ENCODE measurements at regions not wholly inside any gene's neighbourhood (a gene's known extent, or its start where the extent isn't known, plus 50 kb on each side); places are given as distances from the start of the nearest gene placed in this dataset.
A peak's percentile ranks its signal among the peaks of the same experiment; 100 is the strongest.

DNA sequence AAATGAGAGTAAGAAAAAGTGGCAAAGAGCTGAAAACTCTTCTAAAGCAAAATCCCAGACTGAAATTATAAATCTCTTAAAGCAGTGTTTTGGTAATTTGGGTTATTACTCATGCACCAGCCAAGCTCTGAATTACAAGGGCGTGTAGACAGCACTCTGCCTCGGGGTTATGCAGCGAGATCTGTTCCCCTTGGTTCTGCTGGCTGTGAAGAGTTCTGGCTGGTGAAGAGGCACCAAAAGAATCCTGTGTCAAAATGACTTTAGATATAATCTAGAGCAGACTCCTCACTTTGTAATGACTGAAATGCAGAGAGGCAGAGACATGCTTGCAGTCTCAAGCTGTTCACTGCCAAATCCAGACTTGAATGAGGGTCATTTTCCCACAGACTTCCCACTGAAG is 461.8 kb upstream of the CXADR start:
- Histone ChIP-seq H3K4me3 (ENCODE audit: low read depth, low read length) (no peak overlapping the region; the same call in 1 of the 2 replicates), H3K4me1 (ENCODE audit: control insufficient read depth, insufficient read depth, low read length) (peaks cover 27% of the 10 kb centered on the region), H3K36me3 (ENCODE audit: control insufficient read depth, insufficient read depth, low read length) (no peaks in the 10 kb centered on the region), H3K27ac (ENCODE audit: low read depth, low read length) (peak overlapping the region; percentile 52), H3K9me3 (ENCODE audit: control insufficient read depth, insufficient read depth, low read length) (peaks cover 11% of the 10 kb centered on the region), H3K27me3 (ENCODE audit: control insufficient read depth, insufficient read depth, low read length) (no peaks in the 10 kb centered on the region), H3K9ac (ENCODE audit: low read depth, low read length) (no peak overlapping the region)

DNA sequence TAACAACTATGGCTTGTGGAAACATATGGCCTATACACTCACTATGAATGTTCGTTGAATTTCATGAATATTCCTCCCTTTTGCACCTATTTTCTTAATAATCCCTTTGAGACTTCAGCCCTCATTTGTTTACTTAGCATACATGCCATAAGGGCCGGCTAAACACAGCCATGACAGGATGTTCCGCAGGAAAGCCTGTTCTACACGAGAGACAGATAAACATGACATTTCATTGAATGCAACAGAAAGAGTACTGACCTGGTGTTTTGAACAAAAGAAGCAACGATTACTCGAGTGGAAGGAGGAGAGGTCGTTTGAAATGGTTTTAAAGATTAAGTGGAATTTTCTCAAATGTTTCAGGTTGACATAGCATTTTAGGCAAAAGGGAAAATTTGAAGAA is 459.5 kb upstream of the CXADR start:
- Histone ChIP-seq H3K27me3 (ENCODE audit: control insufficient read depth, insufficient read depth, low read length) (no peaks in the 10 kb centered on the region), H3K4me1 (ENCODE audit: control insufficient read depth, insufficient read depth, low read length) (peaks cover 27% of the 10 kb centered on the region), H3K27ac (ENCODE audit: low read depth, low read length) (no peak overlapping the region), H3K9me3 (ENCODE audit: control insufficient read depth, insufficient read depth, low read length) (peaks cover 7% of the 10 kb centered on the region; the same call in 1 of the 2 replicates), H3K4me3 (ENCODE audit: low read depth, low read length) (no peak overlapping the region), H3K9ac (ENCODE audit: low read depth, low read length) (no peak overlapping the region), H3K36me3 (ENCODE audit: control insufficient read depth, insufficient read depth, low read length) (no peaks in the 10 kb centered on the region)

DNA sequence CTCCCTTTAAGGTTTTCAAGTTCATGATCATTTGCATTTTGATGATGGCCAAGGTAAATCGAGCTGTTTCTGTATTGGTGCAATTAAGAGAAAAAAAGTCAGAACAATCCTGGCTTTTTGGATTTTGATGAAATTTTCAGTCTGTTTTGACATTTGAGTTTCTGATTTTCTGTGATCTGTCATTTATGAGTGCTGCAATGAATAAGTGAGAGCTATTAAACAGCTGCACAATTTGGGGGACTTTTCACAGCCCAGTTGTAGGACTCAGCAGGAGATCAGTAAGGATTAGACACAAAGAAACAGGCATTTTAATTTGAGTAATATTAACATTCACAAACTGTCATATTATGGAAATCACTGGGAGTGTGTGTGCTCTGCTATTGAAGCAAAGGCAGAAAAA is 452.9 kb upstream of the CXADR start:
- H3K9me3 ChIP-seq (ENCODE audit: control insufficient read depth, insufficient read depth, low read length) = no peaks in the 10 kb centered on the region
- no peak overlapping the region for H3K9ac ChIP-seq (ENCODE audit: low read depth, low read length)
- H3K27ac ChIP-seq (ENCODE audit: low read depth, low read length) = no peak overlapping the region
- H3K36me3 ChIP-seq (ENCODE audit: control insufficient read depth, insufficient read depth, low read length) = no peaks in the 10 kb centered on the region
- no peaks in the 10 kb centered on the region for H3K27me3 ChIP-seq (ENCODE audit: control insufficient read depth, insufficient read depth, low read length)
- no peaks in the 10 kb centered on the region for H3K4me1 ChIP-seq (ENCODE audit: control insufficient read depth, insufficient read depth, low read length)
- H3K4me3 ChIP-seq (ENCODE audit: low read depth, low read length) = no peak overlapping the region

DNA sequence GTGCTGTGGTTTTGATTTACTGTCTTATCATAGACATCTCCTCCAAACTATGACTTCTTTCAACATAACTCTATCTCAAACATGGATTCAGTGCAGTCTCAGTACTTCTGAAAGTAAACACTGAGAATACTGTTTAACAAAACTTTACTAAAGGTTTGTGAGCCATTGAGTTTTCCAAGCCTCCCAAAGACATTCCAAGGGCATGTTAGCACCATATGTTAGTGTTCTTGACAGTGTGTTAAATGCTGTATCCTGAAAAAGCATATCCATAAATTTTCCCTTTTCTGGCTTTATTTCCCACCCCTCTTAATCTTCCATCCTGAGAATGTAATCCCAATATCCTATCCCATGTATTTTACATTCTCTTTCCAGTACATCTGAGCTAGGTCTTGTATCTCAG is 446.8 kb upstream of the CXADR start:
- Histone ChIP-seq H3K36me3 (ENCODE audit: control insufficient read depth, insufficient read depth, low read length) (no peaks in the 10 kb centered on the region), H3K27ac (ENCODE audit: low read depth, low read length) (no peak overlapping the region), H3K4me3 (ENCODE audit: low read depth, low read length) (no peak overlapping the region), H3K9ac (ENCODE audit: low read depth, low read length) (no peak overlapping the region), H3K4me1 (ENCODE audit: control insufficient read depth, insufficient read depth, low read length) (no peaks in the 10 kb centered on the region), H3K9me3 (ENCODE audit: control insufficient read depth, insufficient read depth, low read length) (no peaks in the 10 kb centered on the region), H3K27me3 (ENCODE audit: control insufficient read depth, insufficient read depth, low read length) (no peaks in the 10 kb centered on the region)

DNA sequence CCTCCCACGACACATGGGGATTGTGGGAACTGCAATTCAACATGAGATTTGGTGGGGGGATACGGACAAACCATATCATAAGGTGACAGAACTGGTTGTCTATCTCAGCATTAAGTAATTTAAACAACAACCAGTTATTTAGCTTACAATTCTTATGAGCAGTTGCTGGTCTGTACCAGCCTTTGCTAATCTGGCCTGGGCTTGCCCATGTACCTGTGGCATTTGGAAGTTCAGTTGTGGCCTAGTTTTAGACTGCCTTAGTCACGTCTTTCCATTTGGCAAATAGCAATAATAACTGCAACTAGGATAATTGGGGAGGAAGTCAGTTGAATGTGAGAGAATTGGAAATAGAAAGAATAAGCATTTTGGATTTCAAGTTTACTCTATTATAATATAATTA is 441.8 kb upstream of the CXADR start:
- no peak overlapping the region for H3K9ac ChIP-seq (ENCODE audit: low read depth, low read length)
- H3K27me3 ChIP-seq (ENCODE audit: control insufficient read depth, insufficient read depth, low read length) = no peaks in the 10 kb centered on the region
- no peaks in the 10 kb centered on the region for H3K36me3 ChIP-seq (ENCODE audit: control insufficient read depth, insufficient read depth, low read length)
- H3K9me3 ChIP-seq (ENCODE audit: control insufficient read depth, insufficient read depth, low read length) = no peaks in the 10 kb centered on the region
- H3K4me1 ChIP-seq (ENCODE audit: control insufficient read depth, insufficient read depth, low read length) = no peaks in the 10 kb centered on the region
- no peak overlapping the region for H3K27ac ChIP-seq (ENCODE audit: low read depth, low read length)
- H3K4me3 ChIP-seq (ENCODE audit: low read depth, low read length) = no peak overlapping the region

DNA sequence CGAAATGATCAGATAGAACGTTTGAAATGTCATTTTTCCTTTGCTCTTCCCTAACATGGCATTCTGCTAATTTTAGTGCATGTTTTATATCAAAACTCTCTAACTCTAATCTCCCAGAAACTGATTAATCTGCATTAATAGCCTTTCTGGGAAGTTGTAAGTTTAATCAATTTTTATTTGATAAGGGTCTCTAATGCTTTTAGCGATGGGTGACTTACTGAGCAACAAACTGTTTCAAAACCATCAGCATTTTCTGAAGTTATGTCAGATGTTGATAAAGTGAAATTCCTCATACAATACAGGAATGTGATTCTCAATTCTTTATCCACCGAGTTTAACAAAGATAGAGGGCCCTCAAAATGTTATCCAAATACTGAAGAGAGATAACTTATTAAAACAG is 431.6 kb upstream of the CXADR start:
- no peaks in the 10 kb centered on the region for H3K9me3 ChIP-seq (ENCODE audit: control insufficient read depth, insufficient read depth, low read length)

DNA sequence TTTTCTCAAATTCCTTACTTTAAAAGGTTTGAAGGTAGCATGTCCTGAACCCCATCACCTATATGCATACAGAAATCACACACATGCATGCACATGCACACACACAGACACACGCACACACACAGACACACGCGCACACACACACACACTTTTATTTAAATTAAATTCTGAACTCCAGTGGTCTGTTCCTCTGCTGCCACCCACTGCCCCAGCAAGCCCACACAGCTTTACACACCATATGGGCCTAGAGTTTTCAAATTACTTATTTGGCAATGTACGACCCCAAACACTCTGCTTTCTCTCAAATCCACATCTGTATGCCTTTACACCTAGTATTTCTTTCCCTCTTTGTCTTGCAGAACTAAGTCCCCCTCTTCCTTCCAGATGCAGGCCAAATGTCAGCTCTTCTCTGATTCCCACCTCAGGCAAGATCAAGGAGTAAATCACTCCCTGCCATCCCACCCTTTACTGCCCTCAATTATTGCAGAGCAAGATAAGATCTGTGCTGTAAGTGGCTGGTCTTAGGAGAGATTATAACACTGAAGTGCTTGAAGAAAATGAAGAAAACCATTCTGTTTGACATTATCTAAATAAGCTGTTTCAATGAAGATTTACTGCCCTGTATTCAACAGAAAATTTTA is 429.9 kb upstream of the CXADR start:
- Histone ChIP-seq H3K9me3 (ENCODE audit: control insufficient read depth, insufficient read depth, low read length) (no peaks in the 10 kb centered on the region), H3K4me3 (ENCODE audit: low read depth, low read length) (no peak overlapping the region)

More for the DNA sequence above, 431.6 kb upstream of the CXADR start:
- Histone ChIP-seq H3K4me3 (ENCODE audit: low read depth, low read length) (no peak overlapping the region), H3K36me3 (ENCODE audit: control insufficient read depth, insufficient read depth, low read length) (no peaks in the 10 kb centered on the region), H3K27ac (ENCODE audit: low read depth, low read length) (no peak overlapping the region), H3K27me3 (ENCODE audit: control insufficient read depth, insufficient read depth, low read length) (no peaks in the 10 kb centered on the region), H3K4me1 (ENCODE audit: control insufficient read depth, insufficient read depth, low read length) (no peaks in the 10 kb centered on the region), H3K9ac (ENCODE audit: low read depth, low read length) (no peak overlapping the region)

DNA sequence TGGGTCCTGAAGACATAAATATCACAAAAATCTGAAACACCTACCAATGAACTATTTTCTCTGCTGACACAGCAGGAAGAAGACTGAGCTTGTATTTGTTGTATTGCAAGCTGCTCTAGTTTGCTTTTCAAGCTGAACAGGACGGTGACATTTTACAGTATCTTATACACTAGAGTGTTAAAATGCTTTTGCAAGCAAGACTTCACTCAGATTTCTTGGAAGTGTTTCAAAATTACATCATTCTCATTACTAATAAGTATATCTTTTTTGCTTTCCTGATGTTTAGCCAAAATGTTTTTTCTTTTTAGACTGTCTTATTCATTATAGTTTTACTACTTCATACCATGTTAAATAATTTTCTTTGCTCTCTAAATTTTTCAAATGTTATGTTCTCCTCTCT is 427.1 kb upstream of the CXADR start:
- Histone ChIP-seq H3K36me3 (ENCODE audit: control insufficient read depth, insufficient read depth, low read length) (no peaks in the 10 kb centered on the region), H3K9me3 (ENCODE audit: control insufficient read depth, insufficient read depth, low read length) (peaks cover 4% of the 10 kb centered on the region), H3K27me3 (ENCODE audit: control insufficient read depth, insufficient read depth, low read length) (no peaks in the 10 kb centered on the region), H3K4me3 (ENCODE audit: low read depth, low read length) (no peak overlapping the region), H3K27ac (ENCODE audit: low read depth, low read length) (no peak overlapping the region), H3K4me1 (ENCODE audit: control insufficient read depth, insufficient read depth, low read length) (peaks cover 10% of the 10 kb centered on the region; the same call in 1 of the 2 replicates), H3K9ac (ENCODE audit: low read depth, low read length) (no peak overlapping the region)

More for the DNA sequence above, 429.9 kb upstream of the CXADR start:
- Histone ChIP-seq H3K27me3 (ENCODE audit: control insufficient read depth, insufficient read depth, low read length) (no peaks in the 10 kb centered on the region), H3K9ac (ENCODE audit: low read depth, low read length) (no peak overlapping the region), H3K27ac (ENCODE audit: low read depth, low read length) (no peak overlapping the region), H3K4me1 (ENCODE audit: control insufficient read depth, insufficient read depth, low read length) (no peaks in the 10 kb centered on the region), H3K36me3 (ENCODE audit: control insufficient read depth, insufficient read depth, low read length) (no peaks in the 10 kb centered on the region)

DNA sequence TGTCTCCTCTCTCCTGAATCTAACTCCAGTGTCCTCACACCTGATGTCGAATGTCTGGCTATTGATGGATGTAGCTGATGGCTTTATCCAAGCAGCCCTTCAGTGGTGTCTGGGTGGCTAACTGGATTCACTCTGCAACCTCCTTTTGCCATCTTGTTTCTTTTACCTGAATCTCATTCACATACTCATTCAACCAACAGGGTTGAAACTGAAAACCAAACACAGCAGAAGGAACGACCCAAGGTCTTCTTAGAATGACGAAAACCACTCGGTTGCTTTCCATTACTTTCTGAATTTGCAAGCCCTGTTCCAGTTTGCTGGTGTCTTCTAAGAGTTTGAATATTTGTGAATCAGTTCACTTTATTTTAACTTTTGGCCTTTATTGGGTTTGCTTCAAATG is 424.3 kb upstream of the CXADR start:
- H3K9me3 ChIP-seq (ENCODE audit: control insufficient read depth, insufficient read depth, low read length) = peaks cover 4% of the 10 kb centered on the region

DNA sequence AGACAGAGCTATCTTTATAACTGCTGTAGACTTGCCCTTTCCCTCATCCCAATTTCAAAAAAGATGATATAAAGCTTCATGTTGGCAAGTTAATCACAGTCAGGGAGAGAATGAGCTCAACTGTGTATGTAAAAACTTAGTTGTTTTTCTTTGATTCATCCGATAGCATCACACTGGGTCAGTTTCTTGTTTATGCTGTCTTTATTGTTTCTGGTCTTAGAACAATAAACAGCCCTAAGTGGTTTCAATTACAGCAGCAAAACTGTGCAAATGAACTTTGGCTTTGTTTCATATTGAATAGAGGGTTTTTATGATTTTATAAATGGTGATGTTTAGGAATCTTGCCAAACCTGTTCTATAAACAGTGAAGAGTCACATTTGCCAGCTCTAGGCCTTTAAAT is 423.8 kb upstream of the CXADR start:
- Histone ChIP-seq H3K4me1 (ENCODE audit: control insufficient read depth, insufficient read depth, low read length) (peaks cover 10% of the 10 kb centered on the region; the same call in 1 of the 2 replicates), H3K36me3 (ENCODE audit: control insufficient read depth, insufficient read depth, low read length) (no peaks in the 10 kb centered on the region), H3K27ac (ENCODE audit: low read depth, low read length) (no peak overlapping the region), H3K4me3 (ENCODE audit: low read depth, low read length) (no peak overlapping the region), H3K27me3 (ENCODE audit: control insufficient read depth, insufficient read depth, low read length) (no peaks in the 10 kb centered on the region), H3K9me3 (ENCODE audit: control insufficient read depth, insufficient read depth, low read length) (peaks cover 4% of the 10 kb centered on the region), H3K9ac (ENCODE audit: low read depth, low read length) (no peak overlapping the region)

More for the DNA sequence above, 424.3 kb upstream of the CXADR start:
- Histone ChIP-seq H3K27ac (ENCODE audit: low read depth, low read length) (no peak overlapping the region), H3K27me3 (ENCODE audit: control insufficient read depth, insufficient read depth, low read length) (no peaks in the 10 kb centered on the region), H3K36me3 (ENCODE audit: control insufficient read depth, insufficient read depth, low read length) (no peaks in the 10 kb centered on the region), H3K4me1 (ENCODE audit: control insufficient read depth, insufficient read depth, low read length) (peaks cover 10% of the 10 kb centered on the region; the same call in 1 of the 2 replicates), H3K9ac (ENCODE audit: low read depth, low read length) (no peak overlapping the region), H3K4me3 (ENCODE audit: low read depth, low read length) (no peak overlapping the region)

DNA sequence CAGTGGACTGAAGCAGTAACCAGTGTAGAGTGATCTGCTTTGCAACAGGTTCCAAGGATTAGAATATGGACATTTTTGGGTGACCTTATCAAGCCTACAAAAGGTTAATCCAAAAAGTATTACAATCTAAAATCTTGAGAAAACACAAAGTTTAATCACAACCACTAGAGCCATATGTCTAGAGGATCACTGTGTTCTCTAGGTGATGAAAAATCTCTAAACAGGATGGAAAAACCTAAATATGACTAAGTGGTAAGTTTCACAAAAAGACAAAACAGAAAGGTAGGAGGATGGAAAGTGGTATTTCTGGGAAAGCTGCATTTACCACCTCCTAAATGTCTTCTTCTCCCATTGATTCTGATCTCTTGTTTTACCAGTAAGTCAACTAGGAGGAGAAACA is 411.1 kb upstream of the CXADR start:
- H3K4me1 ChIP-seq (ENCODE audit: control insufficient read depth, insufficient read depth, low read length) = no peaks in the 10 kb centered on the region
- no peaks in the 10 kb centered on the region for H3K27me3 ChIP-seq (ENCODE audit: control insufficient read depth, insufficient read depth, low read length)
- no peak overlapping the region for H3K4me3 ChIP-seq (ENCODE audit: low read depth, low read length)
- no peaks in the 10 kb centered on the region for H3K36me3 ChIP-seq (ENCODE audit: control insufficient read depth, insufficient read depth, low read length)
- peaks cover 7% of the 10 kb centered on the region; the same call in 1 of the 2 replicates for H3K9me3 ChIP-seq (ENCODE audit: control insufficient read depth, insufficient read depth, low read length)
- H3K27ac ChIP-seq (ENCODE audit: low read depth, low read length) = no peak overlapping the region
- no peak overlapping the region for H3K9ac ChIP-seq (ENCODE audit: low read depth, low read length)
